ENCODE measurements at regions not wholly inside any gene's neighbourhood (a gene's known extent, or its start where the extent isn't known, plus 50 kb on each side); places are given as distances from the start of the nearest gene placed in this dataset.

DNA sequence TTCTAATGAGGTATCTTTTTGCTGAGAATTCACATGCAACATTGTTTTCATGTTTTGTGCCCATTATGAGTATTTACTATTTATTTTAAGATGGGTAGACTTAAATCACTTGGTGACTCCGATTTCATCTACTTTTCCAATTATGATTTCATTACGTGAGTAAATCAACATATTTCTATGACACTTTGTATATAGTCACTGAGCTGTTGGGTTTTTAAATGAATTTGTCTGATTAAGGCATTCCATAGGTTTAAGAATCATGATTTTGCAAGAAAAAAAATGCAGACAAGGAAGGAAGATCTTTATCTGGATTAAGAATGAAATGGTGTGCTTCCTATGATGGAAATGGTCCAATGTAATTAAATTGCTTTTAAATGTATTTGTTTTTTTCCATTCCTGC, 661.9 kb downstream of the ANXA1 start:
- TF ChIP-seq CTCF (conservative IDR thresholded peaks at IDR 0.05; ENCODE audit: low read length) (no peak), EZH2phosphoT487 (IDR thresholded peaks at IDR 0.05; ENCODE audit: borderline replicate concordance, low read depth, low read length) (no peak)

All from OCI-LY7 (cell line).